PC-9 (cell line): ENCODE measurements at regions not wholly inside any gene's neighbourhood (a gene's known extent, or its start where the extent isn't known, plus 50 kb on each side); places are given as distances from the start of the nearest gene placed in this dataset.

ENCODE experiments used
- EZH2 ChIP-seq: fragments of 200-600 bp; sonication (generic); IDR thresholded peaks from 2 replicates; pipeline ENCODE4 v1.8.0; 2017; ENCODE audit warnings: antibody characterized with exemption, low read depth
- TF ChIP-seq, protein P1 (sequence below): fragments of 200-600 bp; sonication (generic); conservative IDR thresholded peaks from 2 replicates; pipeline ENCODE4 v1.6.1; 2017; ENCODE audit warnings: mixed run types, antibody characterized with exemption, mild to moderate bottlenecking, moderate library complexity

DNA sequence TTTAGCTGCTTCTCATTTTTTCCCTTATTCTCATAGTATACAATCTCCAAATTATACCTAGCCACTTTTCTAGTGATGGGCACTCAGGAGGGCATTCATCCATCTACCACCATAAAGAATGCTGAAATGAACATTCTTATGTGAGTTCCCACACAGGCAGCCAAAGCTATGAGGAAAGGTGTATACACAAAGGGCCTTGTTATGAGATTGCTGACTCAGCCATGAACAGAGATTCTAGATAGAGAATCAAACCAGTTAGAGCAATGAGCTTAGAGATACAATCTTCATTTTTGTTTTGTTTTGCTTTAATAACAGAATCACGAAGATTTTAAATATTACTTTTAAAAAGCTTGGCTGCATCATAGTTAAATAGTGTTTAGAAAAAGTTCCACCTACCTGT is 54.8 kb upstream of the TNKS2 start:
- TF ChIP-seq EZH2 = no peak
- TF ChIP-seq, protein P1, sequence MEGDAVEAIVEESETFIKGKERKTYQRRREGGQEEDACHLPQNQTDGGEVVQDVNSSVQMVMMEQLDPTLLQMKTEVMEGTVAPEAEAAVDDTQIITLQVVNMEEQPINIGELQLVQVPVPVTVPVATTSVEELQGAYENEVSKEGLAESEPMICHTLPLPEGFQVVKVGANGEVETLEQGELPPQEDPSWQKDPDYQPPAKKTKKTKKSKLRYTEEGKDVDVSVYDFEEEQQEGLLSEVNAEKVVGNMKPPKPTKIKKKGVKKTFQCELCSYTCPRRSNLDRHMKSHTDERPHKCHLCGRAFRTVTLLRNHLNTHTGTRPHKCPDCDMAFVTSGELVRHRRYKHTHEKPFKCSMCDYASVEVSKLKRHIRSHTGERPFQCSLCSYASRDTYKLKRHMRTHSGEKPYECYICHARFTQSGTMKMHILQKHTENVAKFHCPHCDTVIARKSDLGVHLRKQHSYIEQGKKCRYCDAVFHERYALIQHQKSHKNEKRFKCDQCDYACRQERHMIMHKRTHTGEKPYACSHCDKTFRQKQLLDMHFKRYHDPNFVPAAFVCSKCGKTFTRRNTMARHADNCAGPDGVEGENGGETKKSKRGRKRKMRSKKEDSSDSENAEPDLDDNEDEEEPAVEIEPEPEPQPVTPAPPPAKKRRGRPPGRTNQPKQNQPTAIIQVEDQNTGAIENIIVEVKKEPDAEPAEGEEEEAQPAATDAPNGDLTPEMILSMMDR = no peak
